Endothelial cell of umbilical vein (primary cell): ENCODE measurements at regions not wholly inside any gene's neighbourhood (a gene's known extent, or its start where the extent isn't known, plus 50 kb on each side); places are given as distances from the start of the nearest gene placed in this dataset.
"Not testable (repeated sequence)": the region's sequence is repeated elsewhere in the genome, so short reads cannot be mapped to it uniquely, and the experiment has no call there.

Source experiments
- BruUV-seq: library from RNA; stranded (reverse); fragments of 400-500 nt; replicated peaks from 2 replicates; lab custom pipeline; 2021; lab: Mats Ljungman, UMichigan
- CTCF ChIA-PET: fragments of 300-600, 350-600 bp; sonication (Branson Sonifier 250); formaldehyde crosslinking; loops from one replicate; lab custom pipeline; 2021; ENCODE audit warnings: antibody characterized with exemption, inconsistent platforms; lab: Charles Lee
- POLR2A ChIA-PET: fragments of 300-600, 350-600 bp; sonication (Branson Sonifier 250); formaldehyde crosslinking; loops from one replicate; lab custom pipeline; 2021; ENCODE audit warnings: antibody characterized with exemption, inconsistent platforms; lab: Charles Lee
- DNase-seq: peaks from one replicate; pipeline ENCODE4 v3.0.0-alpha.2; 2011; ENCODE audit warnings: low read depth, low spot score
- FAIRE-seq: peaks from 2 replicates; lab custom pipeline; 2011; peaks lifted over from hg19 to GRCh38; lab: Jason Lieb, UNC
- H2AFZ ChIP-seq: 2 replicates; pipeline ENCODE4 v1.6.0; 2012; ENCODE audit warnings: low read depth, low read length, control low read depth, inconsistent platforms
- H3K27ac ChIP-seq: 2 replicates; pipeline ENCODE4 v1.5.1; 2011; ENCODE audit warnings: low read depth, mild to moderate bottlenecking, control low read depth, low read length, moderate library complexity; ENCODE audit not compliant: insufficient read depth
- H3K27me3 ChIP-seq, 2 experiments: 2 replicates each; pipeline versions ENCODE4 v1.6.0 to v1.6.1; 2011; ENCODE audit warnings: low read length in 2 of 2, mixed read lengths in 1 of 2; ENCODE audit not compliant: control insufficient read depth in 2 of 2, insufficient read depth in 2 of 2
- H3K36me3 ChIP-seq, 2 experiments: 2 replicates in 1 of 2; 3 replicates in 1 of 2; pipeline ENCODE4 v1.5.1; 2011; ENCODE audit warnings: low read length in 2 of 2, mild to moderate bottlenecking in 1 of 2, moderate library complexity in 1 of 2; ENCODE audit not compliant: control insufficient read depth in 2 of 2, insufficient read depth in 2 of 2; ENCODE audit errors: extremely low read depth in 1 of 2
- H3K4me1 ChIP-seq: 3 replicates; pipeline ENCODE4 v1.5.1; 2011; ENCODE audit warnings: mild to moderate bottlenecking, low read length; ENCODE audit not compliant: control insufficient read depth, insufficient read depth; ENCODE audit errors: extremely low read depth
- H3K4me2 ChIP-seq: 2 replicates; pipeline ENCODE4 v1.6.1; 2011; ENCODE audit warnings: low read length, control low read depth, mixed read lengths; ENCODE audit not compliant: insufficient read depth
- H3K4me3 ChIP-seq, 3 experiments: fragments of 200-600 bp in 1 of 3; sonication (generic), shearing (Covaris generic) in 1 of 3; replicated peaks in 1 of 3; 2 replicates each; pipeline ENCODE4 v1.5.1; 2011 to 2016; ENCODE audit warnings: control low read depth in 3 of 3, low read length in 3 of 3, mild to moderate bottlenecking in 2 of 3, inconsistent platforms in 1 of 3, low read depth in 1 of 3, moderate library complexity in 1 of 3; ENCODE audit not compliant: insufficient read depth in 1 of 3
- H3K79me2 ChIP-seq: 2 replicates; pipeline ENCODE4 v1.6.0; 2012; ENCODE audit warnings: low read length, inconsistent platforms; ENCODE audit not compliant: control insufficient read depth, insufficient read depth
- H3K9ac ChIP-seq: replicated peaks from 2 replicates; pipeline ENCODE3; 2011; ENCODE audit warnings: low read length, control low read depth; ENCODE audit not compliant: insufficient read depth; ENCODE audit errors: extremely low read depth
- H3K9me1 ChIP-seq: replicated peaks from 3 replicates; pipeline ENCODE4 v1.6.0; 2011; ENCODE audit warnings: mild to moderate bottlenecking, low read length; ENCODE audit not compliant: control insufficient read depth, insufficient read depth; ENCODE audit errors: extremely low read depth
- H3K9me3 ChIP-seq: replicated peaks from 2 replicates; pipeline ENCODE4 v1.5.1; 2012; ENCODE audit warnings: low read length, inconsistent platforms; ENCODE audit not compliant: control insufficient read depth, insufficient read depth
- H4K20me1 ChIP-seq: replicated peaks from 2 replicates; pipeline ENCODE3; 2011; ENCODE audit warnings: mild to moderate bottlenecking, low read length; ENCODE audit not compliant: control insufficient read depth, insufficient read depth; ENCODE audit errors: extremely low read depth
- POLR2A ChIP-seq: IDR thresholded peaks from 2 replicates; pipeline ENCODE4 v1.6.1; 2012; ENCODE audit warnings: low read depth, mild to moderate bottlenecking, control low read depth, low read length
- dilution Hi-C: fragments of 300-500 bp; cut with MboI; formaldehyde crosslinking; loops from one replicate; pipeline ENCODE4 v1.15.0; 2019; ENCODE audit warnings: low sequenced_read_pairs; ENCODE audit not compliant: extremely low pct_ligation_motif_present
- intact Hi-C: fragments of 100-400 bp; cut with micrococcal nuclease; formaldehyde crosslinking; loops from one replicate; pipeline ENCODE4 v1.10.0; 2022

GRCh38 chr4:148642907-148643306 lies 200.7 kb upstream of the NR3C2 start:
- Histone ChIP-seq H3K4me3 (no peak overlapping the region), H3K79me2 (no peaks in the 10 kb centered on the region), H3K4me2 (no peak overlapping the region), H3K9me1 (no peaks in the 10 kb centered on the region), H3K27ac (no peak overlapping the region), H4K20me1 (no peaks in the 10 kb centered on the region), H3K9me3 (no peaks in the 10 kb centered on the region), H3K27me3 (no peaks in the 10 kb centered on the region), H3K36me3 (no peaks in the 10 kb centered on the region), H3K9ac (no peak overlapping the region), H2AFZ (no peak overlapping the region), H3K4me1 (peaks cover 6% of the 10 kb centered on the region)
- DNase-seq: no peak
- ChIA-PET POLR2A (no interaction called here), CTCF (no interaction called here)
- no peak for TF ChIP-seq POLR2A
- intact Hi-C loops (no loop called here), dilution Hi-C loops (no loop called here)
- no TSS peak for BruUV-seq
- no peak for FAIRE-seq

GRCh38 chr4:148638079-148638478 lies 195.9 kb upstream of the NR3C2 start:
- DNase-seq, CTCF ChIA-PET, H3K79me2 ChIP-seq, dilution Hi-C loops, H3K36me3 ChIP-seq, H3K4me2 ChIP-seq, intact Hi-C loops, BruUV-seq, H3K4me3 ChIP-seq, H3K9me1 ChIP-seq, H3K27me3 ChIP-seq, H3K4me1 ChIP-seq, H2AFZ ChIP-seq, FAIRE-seq, H4K20me1 ChIP-seq, H3K27ac ChIP-seq, H3K9ac ChIP-seq, H3K9me3 ChIP-seq, POLR2A ChIA-PET: not testable (repeated sequence)

DNA sequence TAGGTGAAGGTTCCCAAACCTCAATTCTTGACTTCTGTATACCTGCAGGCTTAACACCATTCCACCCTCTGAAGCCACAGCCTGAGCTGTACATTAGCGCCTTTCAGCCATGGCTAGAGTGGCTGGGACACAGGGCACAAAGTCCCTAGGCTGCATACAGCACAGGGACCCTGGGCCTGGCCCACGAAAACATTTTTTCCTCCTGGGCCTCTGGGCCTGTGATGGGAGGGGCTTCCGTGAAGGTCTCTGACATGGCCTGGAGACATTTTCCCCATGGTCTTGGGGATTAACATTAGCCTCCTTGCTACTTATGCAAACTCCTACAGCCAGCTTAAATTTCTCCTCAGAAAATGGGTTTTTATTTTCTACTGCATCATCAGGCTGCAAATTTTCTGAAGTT lies 195.2 kb upstream of the NR3C2 start:
- POLR2A ChIA-PET, intact Hi-C loops, H2AFZ ChIP-seq, H3K4me3 ChIP-seq, H3K79me2 ChIP-seq, CTCF ChIA-PET, H3K4me2 ChIP-seq, H3K9me3 ChIP-seq, H3K4me1 ChIP-seq, H3K9ac ChIP-seq, H4K20me1 ChIP-seq, DNase-seq, H3K27ac ChIP-seq, FAIRE-seq, H3K27me3 ChIP-seq, BruUV-seq, dilution Hi-C loops, H3K36me3 ChIP-seq, H3K9me1 ChIP-seq: not testable (repeated sequence)
